HG03039 (cell line): ENCODE measurements at regions not wholly inside any gene's neighbourhood (a gene's known extent, or its start where the extent isn't known, plus 50 kb on each side); places are given as distances from the start of the nearest gene placed in this dataset.

ENCODE experiments used
- ATAC-seq: cut with Tn5 transposase; IDR thresholded peaks from one replicate; pipeline ENCODE4 v1.9.1; 2021; ENCODE audit warnings: mild to moderate bottlenecking, moderate library complexity; ENCODE audit not compliant: unreplicated experiment

DNA sequence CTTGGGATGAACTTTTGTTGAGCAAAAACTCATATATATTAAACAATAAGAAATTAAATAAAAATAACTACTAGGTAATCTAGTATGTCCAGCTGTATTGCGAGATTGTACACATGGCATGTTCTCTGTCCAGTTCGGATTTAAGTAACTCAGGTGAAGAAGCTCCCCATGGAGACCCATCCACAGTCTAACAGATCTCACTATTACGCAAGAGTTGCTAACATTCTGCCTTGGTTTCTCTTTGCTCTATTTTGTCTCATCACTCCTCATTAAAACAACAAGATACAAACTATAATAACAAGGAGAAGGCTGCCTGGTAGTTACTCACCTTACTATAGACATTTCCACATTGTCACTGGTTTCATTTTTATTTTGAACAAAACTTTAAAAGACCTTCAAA, 1372.3 kb upstream of the CELF2 start:
- ATAC-seq, result no peak

DNA sequence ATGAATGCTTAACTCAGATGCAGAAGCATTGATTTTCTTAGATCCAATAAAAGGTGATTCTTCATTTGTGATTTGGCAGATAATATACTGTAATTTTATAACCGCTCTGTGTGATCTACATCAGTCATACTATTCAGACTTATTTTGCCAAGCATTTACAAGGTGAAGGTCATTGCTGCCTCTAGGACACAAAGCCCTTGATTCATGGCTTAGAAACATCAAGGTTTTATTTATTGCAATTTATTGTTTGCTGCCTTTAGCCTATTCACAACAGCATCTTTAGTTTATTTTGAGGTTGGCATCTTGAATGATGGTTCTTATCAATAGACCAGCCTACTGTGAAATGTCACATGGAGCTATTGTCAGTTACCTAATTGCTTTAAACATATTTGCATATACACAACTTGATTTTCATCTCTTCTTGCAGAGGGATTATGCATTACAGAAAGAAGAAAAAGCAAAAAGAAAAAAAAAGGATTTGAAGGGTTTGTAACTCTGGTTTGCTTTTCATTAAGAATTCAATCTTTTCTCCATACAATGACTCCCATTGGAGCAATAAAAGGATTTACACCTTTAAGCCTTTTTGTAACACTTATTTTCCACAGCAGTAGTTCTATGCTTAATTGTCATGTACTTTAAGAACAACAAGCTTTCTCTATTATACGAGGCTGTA, 1371.6 kb upstream of the CELF2 start:
- ATAC-seq, result no peak

- ATAC-seq, result no peak
Measured at GRCh38 chr10:9654261-9654660, 1363.4 kb upstream of the CELF2 start.

GRCh38 chr10:9656386-9656785, 1361.3 kb upstream of the CELF2 start:
- no peak for ATAC-seq

- ATAC-seq, result no peak
Measured at GRCh38 chr10:9656996-9657395, 1360.7 kb upstream of the CELF2 start.

- no peak for ATAC-seq
Measured at GRCh38 chr10:9657530-9657929, 1360.1 kb upstream of the CELF2 start.

- ATAC-seq, result no peak
Measured at GRCh38 chr10:9668411-9668810, 1349.3 kb upstream of the CELF2 start.

- ATAC-seq, result no peak
Measured at GRCh38 chr10:9670911-9671310, 1346.8 kb upstream of the CELF2 start.

GRCh38 chr10:9681655-9682054, 1336.0 kb upstream of the CELF2 start:
- ATAC-seq, result no peak

GRCh38 chr10:9682802-9683201, 1334.9 kb upstream of the CELF2 start:
- ATAC-seq, result no peak

DNA sequence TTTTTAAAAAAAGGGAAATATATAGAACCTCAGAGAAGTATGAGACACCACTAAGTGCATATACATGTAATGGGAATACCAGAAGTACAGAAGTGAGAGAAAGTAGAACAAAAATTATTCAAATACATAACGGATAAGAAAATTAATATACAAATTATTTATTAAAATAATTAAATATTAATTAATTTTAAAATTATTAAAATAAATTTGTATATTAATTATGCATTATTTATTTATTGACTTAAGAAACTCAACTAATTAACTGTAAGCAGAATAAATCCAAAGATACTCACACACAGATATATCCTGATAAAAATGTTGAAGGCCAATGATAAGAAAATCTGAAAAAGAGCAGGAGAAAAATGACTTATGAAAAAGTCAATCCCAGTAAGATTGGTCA, 1333.5 kb upstream of the CELF2 start:
- no peak for ATAC-seq

GRCh38 chr10:9685596-9685995, 1332.1 kb upstream of the CELF2 start:
- ATAC-seq, result no peak

GRCh38 chr10:9688711-9689110, 1329.0 kb upstream of the CELF2 start:
- no peak for ATAC-seq

GRCh38 chr10:9707216-9707615, 1310.5 kb upstream of the CELF2 start:
- no peak for ATAC-seq

DNA sequence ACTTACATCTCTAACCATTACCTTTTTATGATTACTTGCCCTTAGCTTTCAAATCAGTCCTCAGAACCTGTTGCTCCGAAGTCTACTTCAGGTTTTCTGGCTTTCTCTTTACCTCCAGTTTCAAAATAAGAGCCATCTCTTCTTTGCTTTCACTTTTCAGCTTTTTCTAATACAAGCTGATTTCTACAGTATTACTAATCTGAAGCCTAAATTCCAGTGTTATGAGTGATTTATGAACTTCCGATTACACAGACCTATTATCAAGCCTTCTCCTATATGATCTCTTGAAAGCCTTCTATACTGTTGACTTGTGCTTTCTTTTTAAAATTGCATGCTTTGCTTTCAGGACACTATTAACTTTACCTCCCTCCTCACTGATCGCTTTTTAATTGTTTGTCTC, 1307.8 kb upstream of the CELF2 start:
- no peak for ATAC-seq

- ATAC-seq, result no peak
Measured at GRCh38 chr10:9712393-9712792, 1305.3 kb upstream of the CELF2 start.

DNA sequence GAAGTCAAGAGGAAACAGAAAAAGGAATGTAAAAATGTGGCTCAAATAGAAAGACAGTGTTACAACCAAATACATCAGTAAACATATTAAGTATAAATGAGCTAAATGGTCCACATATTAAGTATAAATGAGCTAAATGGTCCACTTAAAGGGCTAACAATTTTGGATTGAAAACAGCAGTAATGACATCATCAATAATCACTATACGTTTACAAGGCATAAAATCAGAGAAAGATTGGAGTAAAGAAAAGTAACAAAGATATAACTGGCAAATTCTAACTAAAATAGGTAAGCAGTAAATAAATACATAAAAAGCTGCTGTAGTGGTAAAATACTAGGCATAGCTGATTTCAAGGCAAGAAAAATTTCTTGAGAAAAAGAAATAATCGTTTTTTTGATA, 1298.4 kb upstream of the CELF2 start:
- no peak for ATAC-seq

DNA sequence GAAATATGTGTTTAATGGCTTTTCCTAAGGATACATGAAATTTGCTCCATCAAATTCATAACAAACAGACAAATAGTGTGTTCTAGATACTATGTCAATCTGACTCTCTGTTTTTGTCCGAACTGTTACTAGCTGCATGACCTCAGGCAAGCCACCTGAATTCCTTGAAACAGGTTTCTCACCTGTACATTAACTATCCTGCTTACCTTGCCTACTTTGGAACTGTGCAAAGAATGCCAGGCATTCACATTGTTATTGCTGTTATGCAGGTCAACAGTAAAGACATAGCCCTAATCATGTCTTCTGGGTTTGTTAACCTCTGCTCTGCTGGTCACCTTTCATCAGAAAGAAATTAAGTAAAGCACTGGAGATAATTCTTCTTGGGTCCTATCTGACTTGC, 1283.9 kb upstream of the CELF2 start:
- ATAC-seq, result no peak

DNA sequence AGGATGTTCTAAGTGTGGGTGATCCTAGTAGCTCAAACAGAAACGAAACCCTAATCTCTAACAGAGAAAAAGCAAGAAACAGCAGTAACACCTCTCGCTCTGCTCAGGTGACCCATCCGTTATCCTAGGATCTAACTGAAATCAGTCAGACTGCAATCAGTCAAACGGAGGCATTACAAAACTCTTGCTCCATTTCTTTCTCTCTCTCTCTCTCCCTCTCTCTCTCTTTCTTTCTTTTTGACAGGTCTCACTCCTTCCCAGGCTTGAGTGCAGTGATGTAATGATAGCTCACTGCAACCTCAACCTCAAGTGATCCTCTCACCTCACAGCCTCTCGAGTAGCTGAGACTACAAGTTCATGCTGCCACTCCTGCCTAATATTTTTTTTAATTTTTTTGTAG, 1283.5 kb upstream of the CELF2 start:
- ATAC-seq, result no peak

DNA sequence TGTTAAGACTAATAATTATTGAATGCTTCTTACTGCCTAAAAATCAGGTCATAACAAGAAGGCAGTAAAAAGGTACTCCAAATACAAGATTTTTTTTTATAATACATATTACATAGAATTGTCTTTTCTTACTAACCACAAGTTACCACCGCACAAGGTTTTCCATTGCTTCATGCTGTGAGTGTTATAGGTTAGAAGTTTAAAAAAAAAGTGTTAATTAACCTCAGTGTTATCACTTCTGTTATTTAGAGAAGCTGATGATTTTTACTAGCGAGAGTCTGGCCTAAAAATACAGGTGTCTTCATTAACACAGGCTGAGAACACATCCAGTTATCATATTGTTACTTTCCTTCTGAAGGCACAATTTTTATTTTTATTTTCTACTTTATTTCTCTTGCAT, 1281.9 kb upstream of the CELF2 start:
- ATAC-seq, result no peak

DNA sequence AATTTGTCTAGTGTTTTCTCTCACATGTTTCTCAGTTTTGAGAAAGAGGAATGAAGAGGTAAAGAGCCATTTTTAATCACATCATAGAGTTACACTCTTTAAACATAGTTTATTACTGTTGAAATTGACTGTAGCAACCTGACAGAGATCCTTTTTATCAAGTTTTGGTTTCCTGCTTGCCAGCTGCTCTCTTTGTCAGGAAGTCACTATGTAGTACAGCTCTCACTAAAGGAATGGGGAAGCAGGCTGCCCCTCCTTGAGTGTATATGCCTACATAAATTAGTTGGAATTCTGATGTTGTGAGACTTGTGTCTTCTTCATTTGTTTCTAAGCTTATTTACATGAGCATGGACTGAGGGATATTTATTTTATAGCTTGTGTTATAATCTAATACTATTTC, 1274.0 kb upstream of the CELF2 start:
- ATAC-seq, result no peak

- ATAC-seq, result no peak
Measured at GRCh38 chr10:9745158-9745557, 1272.5 kb upstream of the CELF2 start.

GRCh38 chr10:9757176-9757575, 1260.5 kb upstream of the CELF2 start:
- no peak for ATAC-seq
